Gastroesophageal sphincter (tissue), 2 donors: ENCODE measurements at regions not wholly inside any gene's neighbourhood (a gene's known extent, or its start where the extent isn't known, plus 50 kb on each side); places are given as distances from the start of the nearest gene placed in this dataset.

Experiments used
- EP300 ChIP-seq: sonication (generic); formaldehyde crosslinking; IDR thresholded peaks from one replicate; pipeline ENCODE4 v1.6.1; 2017; ENCODE audit warnings: antibody characterized with exemption, mild to moderate bottlenecking
- POLR2A ChIP-seq, 2 donors: fragments of 450-650 bp; IDR thresholded peaks; one replicate each; pipeline ENCODE4 v1.6.1; 2017; ENCODE audit warnings: antibody characterized with exemption in 2 of 2, mild to moderate bottlenecking in 2 of 2, moderate library complexity in 1 of 2
- POLR2AphosphoS5 ChIP-seq: sonication (generic); formaldehyde crosslinking; IDR thresholded peaks from one replicate; pipeline ENCODE4 v1.6.1; 2017; ENCODE audit warnings: antibody characterized with exemption

DNA sequence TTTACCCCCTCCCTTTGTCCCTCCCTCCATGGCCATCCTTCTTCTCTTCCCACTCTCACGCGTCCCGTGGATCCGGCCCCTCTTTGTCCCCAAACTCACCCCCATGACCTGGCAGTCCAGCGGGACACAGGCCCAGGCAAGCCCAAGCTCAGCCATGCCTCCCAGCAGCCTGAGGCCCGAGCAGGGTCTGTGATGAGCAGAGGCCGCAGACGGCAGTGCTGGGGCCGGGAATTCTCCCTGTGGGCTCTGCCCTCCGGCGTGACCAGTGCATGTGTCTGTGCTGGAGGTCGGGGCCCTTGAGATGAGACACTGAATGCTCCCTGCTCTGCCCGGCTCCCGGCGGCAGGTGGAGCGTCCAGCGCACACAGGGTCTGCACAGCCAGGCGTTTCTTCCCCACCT, 237.9 kb downstream of the BRD1 start:
- TF ChIP-seq EP300 (no peak), POLR2A (IDR thresholded peaks at IDR 0.05) (no peak), POLR2AphosphoS5 (no peak)
